Suprapubic skin (tissue), 4 donors: ENCODE measurements at regions not wholly inside any gene's neighbourhood (a gene's known extent, or its start where the extent isn't known, plus 50 kb on each side); places are given as distances from the start of the nearest gene placed in this dataset.

Source experiments
- DNase-seq, 2 donors: peaks; one replicate each; pipeline ENCODE4 v3.0.0-alpha.2; 2019; ENCODE audit warnings: low spot score in 2 of 2
- H3K27ac ChIP-seq: fragments of 200-600 bp; sonication (generic); one replicate; pipeline ENCODE4 v1.5.1; 2019
- H3K27me3 ChIP-seq: fragments of 200-600 bp; sonication (generic); one replicate; pipeline ENCODE4 v1.5.1; 2019
- H3K36me3 ChIP-seq: fragments of 200-600 bp; sonication (generic); one replicate; pipeline ENCODE4 v1.5.1; 2019
- H3K4me1 ChIP-seq: fragments of 200-600 bp; sonication (generic); one replicate; pipeline ENCODE4 v1.5.1; 2019
- H3K4me3 ChIP-seq: fragments of 200-600 bp; sonication (generic); one replicate; pipeline ENCODE4 v1.5.1; 2019; ENCODE audit warnings: mild to moderate bottlenecking
- H3K9me3 ChIP-seq: fragments of 200-600 bp; sonication (generic); one replicate; pipeline ENCODE4 v1.5.1; 2019
- CTCF ChIP-seq, 2 donors: fragments of 200-600 bp in 1 of 2; fragments of 450-650 bp in 1 of 2; sonication (generic) in 1 of 2; IDR thresholded peaks; one replicate each; pipeline ENCODE4 v1.5.1; 2016 to 2019; ENCODE audit warnings: antibody characterized with exemption in 2 of 2, mild to moderate bottlenecking in 1 of 2, moderate library complexity in 1 of 2
- EP300 ChIP-seq: sonication (generic); formaldehyde crosslinking; IDR thresholded peaks from one replicate; pipeline ENCODE4 v1.6.1; 2017; ENCODE audit warnings: antibody characterized with exemption
- POLR2A ChIP-seq, 2 donors: fragments of 450-650 bp; IDR thresholded peaks; one replicate each; pipeline ENCODE4 v1.6.1; 2017; ENCODE audit warnings: antibody characterized with exemption in 2 of 2, mild to moderate bottlenecking in 2 of 2, moderate library complexity in 2 of 2
- POLR2AphosphoS5 ChIP-seq, 3 donors: sonication (generic); formaldehyde crosslinking; IDR thresholded peaks; one replicate each; pipeline ENCODE4 v1.6.1; 2017; ENCODE audit warnings: antibody characterized with exemption in 3 of 3
- WGBS: methylation state at CpG from one replicate; pipeline ENCODE4 v1.1.5; 2018; 5-methylcytosine and 5-hydroxymethylcytosine counted together

GRCh38 chr3:99330924-99331532, 307.4 kb upstream of the COL8A1 start:
- WGBS = 82% methylated on average over 1 of the region's 1 CpG
- TF ChIP-seq EP300 (no peak), POLR2A (IDR thresholded peaks at IDR 0.05) (no peak), CTCF (IDR thresholded peaks at IDR 0.05) (no peak), POLR2AphosphoS5 (IDR thresholded peaks at IDR 0.05) (no peak)
- no peak overlapping the region for H3K27ac ChIP-seq
- H3K4me1 ChIP-seq = no peaks in the 10 kb centered on the region
- no peak for DNase-seq
- H3K36me3 ChIP-seq = no peaks in the 10 kb centered on the region
- no peaks in the 10 kb centered on the region for H3K27me3 ChIP-seq
- no peaks in the 10 kb centered on the region for H3K9me3 ChIP-seq
- H3K4me3 ChIP-seq = no peak overlapping the region

GRCh38 chr3:99330281-99330680, 308.1 kb upstream of the COL8A1 start:
- no peak for DNase-seq
- no peak overlapping the region for H3K27ac ChIP-seq
- H3K4me3 ChIP-seq = no peak overlapping the region
- no peak for TF ChIP-seq POLR2A (IDR thresholded peaks at IDR 0.05)
- no peak for TF ChIP-seq EP300
- no peak for TF ChIP-seq CTCF (IDR thresholded peaks at IDR 0.05)
- no peak for TF ChIP-seq POLR2AphosphoS5 (IDR thresholded peaks at IDR 0.05)
- H3K27me3 ChIP-seq = no peaks in the 10 kb centered on the region
- WGBS = 42% methylated on average over 2 of the region's 2 CpGs
- no peaks in the 10 kb centered on the region for H3K36me3 ChIP-seq
- no peaks in the 10 kb centered on the region for H3K9me3 ChIP-seq
- no peaks in the 10 kb centered on the region for H3K4me1 ChIP-seq

GRCh38 chr3:99325402-99325801, 313.0 kb upstream of the COL8A1 start:
- Histone ChIP-seq H3K27me3 (no peaks in the 10 kb centered on the region), H3K27ac (no peak overlapping the region), H3K36me3 (no peaks in the 10 kb centered on the region), H3K4me3 (no peak overlapping the region), H3K4me1 (peaks cover 5% of the 10 kb centered on the region), H3K9me3 (no peaks in the 10 kb centered on the region)
- WGBS = 43% methylated on average over 4 of the region's 4 CpGs
- no peak for TF ChIP-seq EP300
- no peak for TF ChIP-seq POLR2AphosphoS5 (IDR thresholded peaks at IDR 0.05)
- no peak for TF ChIP-seq POLR2A (IDR thresholded peaks at IDR 0.05)
- no peak for TF ChIP-seq CTCF (IDR thresholded peaks at IDR 0.05)
- no peak for DNase-seq

GRCh38 chr3:99324636-99325203, 313.7 kb upstream of the COL8A1 start:
- Histone ChIP-seq H3K36me3 (no peaks in the 10 kb centered on the region), H3K27me3 (no peaks in the 10 kb centered on the region), H3K27ac (no peak overlapping the region), H3K4me1 (peaks cover 5% of the 10 kb centered on the region), H3K4me3 (no peak overlapping the region), H3K9me3 (no peaks in the 10 kb centered on the region)
- 22% methylated on average over 3 of the region's 3 CpGs for WGBS
- no peak for TF ChIP-seq CTCF (IDR thresholded peaks at IDR 0.05)
- no peak for DNase-seq

- WGBS = 96% methylated on average over 1 of the region's 1 CpG
These were observed 314.5 kb upstream of the COL8A1 start for GRCh38 chr3:99323940-99324339.

More at GRCh38 chr3:99323940-99324339, 314.5 kb upstream of the COL8A1 start:
- Histone ChIP-seq H3K4me1 (peaks cover 5% of the 10 kb centered on the region), H3K27me3 (no peaks in the 10 kb centered on the region), H3K9me3 (no peaks in the 10 kb centered on the region), H3K4me3 (no peak overlapping the region), H3K36me3 (no peaks in the 10 kb centered on the region), H3K27ac (no peak overlapping the region)
- TF ChIP-seq POLR2AphosphoS5 (IDR thresholded peaks at IDR 0.05) (no peak), POLR2A (IDR thresholded peaks at IDR 0.05) (no peak), CTCF (IDR thresholded peaks at IDR 0.05) (no peak), EP300 (no peak)
- DNase-seq = no peak
